AG09319 (cell line): ENCODE measurements at regions not wholly inside any gene's neighbourhood (a gene's known extent, or its start where the extent isn't known, plus 50 kb on each side); places are given as distances from the start of the nearest gene placed in this dataset.

ENCODE experiments used
- DNase-seq: peaks from one replicate; pipeline ENCODE4 v3.0.0-alpha.2; 2010; ENCODE audit warnings: low read depth; ENCODE audit errors: extremely low read depth
- CTCF ChIP-seq: IDR thresholded peaks from 2 replicates; pipeline ENCODE4 v1.5.1; 2011; ENCODE audit warnings: low read depth, mild to moderate bottlenecking, inconsistent platforms, low read length, moderate library complexity

GRCh38 chr1:232301246-232301645, 328.7 kb downstream of the SIPA1L2 start:
- TF ChIP-seq CTCF = no peak
- no peak for DNase-seq

- TF ChIP-seq CTCF = no peak
- no peak for DNase-seq
These were observed 329.5 kb downstream of the SIPA1L2 start for GRCh38 chr1:232300466-232300865.

- TF ChIP-seq CTCF = no peak
- no peak for DNase-seq
These were observed 333.5 kb downstream of the SIPA1L2 start for GRCh38 chr1:232296461-232296860.

GRCh38 chr1:232293361-232293760, 336.6 kb downstream of the SIPA1L2 start:
- no peak for DNase-seq
- no peak for TF ChIP-seq CTCF

GRCh38 chr1:232292818-232293217, 337.1 kb downstream of the SIPA1L2 start:
- no peak for DNase-seq
- no peak for TF ChIP-seq CTCF

GRCh38 chr1:232292239-232292638, 337.7 kb downstream of the SIPA1L2 start:
- TF ChIP-seq CTCF = no peak
- DNase-seq = no peak

- DNase-seq = no peak
- TF ChIP-seq CTCF = no peak
These were observed 338.3 kb downstream of the SIPA1L2 start for GRCh38 chr1:232291681-232292080.
